HepG2 (cell line): ENCODE measurements at regions not wholly inside any gene's neighbourhood (a gene's known extent, or its start where the extent isn't known, plus 50 kb on each side); places are given as distances from the start of the nearest gene placed in this dataset.

Experiments
- CBX2 ChIP-seq, 2 experiments: fragments of 200-600 bp in 1 of 2; sonication (generic); formaldehyde crosslinking in 1 of 2; IDR thresholded peaks; 2 replicates each; pipeline versions ENCODE4 v1.7.0 to v1.8.1; 2018 to 2022; ENCODE audit warnings: low read depth in 2 of 2, low read length in 1 of 2, mild to moderate bottlenecking in 1 of 2, missing genetic modification reagents in 1 of 2
- IKZF1 ChIP-seq: fragments of 450-650 bp; IDR thresholded peaks from 2 replicates; pipeline ENCODE4 v1.7.1; 2016
- MYC ChIP-seq: sonication (generic); formaldehyde crosslinking; IDR thresholded peaks from 2 replicates; pipeline ENCODE4 v1.9.0; 2021; ENCODE audit warnings: missing genetic modification reagents, borderline replicate concordance
- POLR2AphosphoS2 ChIP-seq: IDR thresholded peaks from 2 replicates; pipeline ENCODE4 v1.6.1; 2011; ENCODE audit warnings: low read depth, low read length, improper control_type of control experiment
- PPARG ChIP-seq: conservative IDR thresholded peaks from 2 replicates; pipeline ENCODE4 v1.6.1; 2016; ENCODE audit warnings: missing biosample characterization, missing genetic modification reagents
- ZNF281 ChIP-seq: sonication (generic); formaldehyde crosslinking; IDR thresholded peaks from 2 replicates; pipeline ENCODE4 v1.4.0; 2020; ENCODE audit warnings: missing genetic modification reagents, borderline replicate concordance
- ZNF598 ChIP-seq: sonication (generic); formaldehyde crosslinking; IDR thresholded peaks from 2 replicates; pipeline ENCODE4 v1.5.1; 2020; ENCODE audit warnings: mild to moderate bottlenecking, missing genetic modification reagents, borderline replicate concordance

GRCh38 chr2:134198006-134198634, 55.8 kb upstream of the MGAT5 start:
- TF ChIP-seq CBX2 (IDR thresholded peaks at IDR 0.05; ENCODE audit: low read depth, low read length) (no peak), CBX2 (CRISPR knock-in tag; IDR thresholded peaks at IDR 0.05; ENCODE audit: low read depth) (no peak), ZNF598 (CRISPR knock-in tag) (no peak), IKZF1 (no peak), ZNF281 (CRISPR knock-in tag) (no peak), POLR2AphosphoS2 (no peak), MYC (CRISPR knock-in tag) (no peak), PPARG (no peak)
